Left kidney (tissue), 1 donor: ENCODE measurements at regions not wholly inside any gene's neighbourhood (a gene's known extent, or its start where the extent isn't known, plus 50 kb on each side); places are given as distances from the start of the nearest gene placed in this dataset.

Experiments used
- DNase-seq: peaks from one replicate; pipeline ENCODE4 v3.0.0-alpha.2; 2013

DNA sequence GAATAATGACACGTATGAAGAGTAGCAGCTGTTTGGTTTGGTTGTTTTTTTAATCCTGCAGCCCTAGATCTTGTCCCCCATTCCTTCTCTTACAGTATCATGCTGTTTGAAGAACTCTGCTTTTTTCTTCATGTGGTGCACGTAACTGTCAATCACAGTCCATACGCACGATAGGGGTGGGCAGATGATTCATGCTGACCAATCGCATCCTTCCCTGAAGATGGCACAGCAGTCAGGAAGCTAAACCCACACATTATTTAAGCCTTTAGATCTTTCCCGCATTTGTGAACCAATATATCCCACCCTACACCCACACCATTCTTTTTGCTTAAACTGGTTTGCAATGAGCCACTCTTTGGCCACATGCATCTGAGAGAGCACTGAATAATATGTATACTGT is 158.9 kb upstream of the PLEKHA5 start:
- no peak for DNase-seq

DNA sequence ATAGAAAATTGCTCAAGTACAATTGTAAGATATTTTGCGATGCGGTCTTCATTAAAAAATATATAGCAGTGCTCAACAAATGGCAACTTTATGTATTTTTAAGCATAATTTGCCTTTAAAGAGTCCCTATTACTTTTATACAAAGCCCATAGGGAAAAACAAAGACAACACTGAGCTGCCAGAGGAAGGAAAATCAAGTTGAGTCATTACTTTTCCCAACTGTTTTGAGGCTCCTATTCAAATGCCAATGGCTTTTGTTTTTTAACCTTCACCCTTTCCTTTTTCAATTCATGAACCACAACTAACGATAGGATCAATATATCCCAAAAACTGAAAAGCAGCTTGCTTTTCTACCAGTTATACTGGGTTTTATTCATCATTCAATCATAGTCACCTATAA is 157.6 kb upstream of the PLEKHA5 start:
- DNase-seq, result no peak

GRCh38 chr12:18975933-18976332 is 153.6 kb upstream of the PLEKHA5 start:
- DNase-seq, result no peak

DNA sequence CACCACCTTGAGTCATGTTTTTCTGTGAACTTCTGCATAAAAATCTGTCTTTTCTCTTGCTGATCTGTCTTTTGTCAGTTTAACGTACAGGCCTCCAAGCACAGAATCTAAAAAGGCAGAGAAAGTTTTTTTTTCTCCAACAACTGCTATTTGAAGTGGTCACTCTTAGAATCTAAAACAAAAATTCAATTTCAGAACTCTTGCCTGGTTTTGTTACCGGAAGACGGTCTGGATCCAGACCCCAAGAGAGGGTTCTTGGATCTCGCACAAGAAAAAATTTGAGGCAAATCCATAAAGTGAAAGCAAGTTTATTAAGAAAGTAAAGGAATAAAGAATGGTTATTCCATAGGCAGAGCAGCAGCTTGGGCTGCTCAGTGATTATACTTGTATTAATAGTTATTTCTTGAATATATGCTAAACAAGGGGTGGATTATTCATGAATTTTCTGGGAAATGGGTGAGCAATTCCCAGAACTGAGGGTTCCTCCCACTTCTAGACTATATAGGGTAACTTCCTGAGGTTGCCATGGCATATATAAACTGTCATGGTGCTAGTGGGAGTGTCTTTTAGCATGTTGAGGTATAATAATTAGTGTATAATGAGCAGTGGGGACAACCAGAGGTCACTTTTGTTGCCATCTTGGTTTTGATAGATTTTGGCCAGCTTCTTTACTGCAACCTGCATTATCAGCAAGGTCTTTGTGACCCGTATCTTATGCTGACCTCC is 150.0 kb upstream of the PLEKHA5 start:
- no peak for DNase-seq

GRCh38 chr12:18981732-18982131 is 147.8 kb upstream of the PLEKHA5 start:
- DNase-seq, result no peak

DNA sequence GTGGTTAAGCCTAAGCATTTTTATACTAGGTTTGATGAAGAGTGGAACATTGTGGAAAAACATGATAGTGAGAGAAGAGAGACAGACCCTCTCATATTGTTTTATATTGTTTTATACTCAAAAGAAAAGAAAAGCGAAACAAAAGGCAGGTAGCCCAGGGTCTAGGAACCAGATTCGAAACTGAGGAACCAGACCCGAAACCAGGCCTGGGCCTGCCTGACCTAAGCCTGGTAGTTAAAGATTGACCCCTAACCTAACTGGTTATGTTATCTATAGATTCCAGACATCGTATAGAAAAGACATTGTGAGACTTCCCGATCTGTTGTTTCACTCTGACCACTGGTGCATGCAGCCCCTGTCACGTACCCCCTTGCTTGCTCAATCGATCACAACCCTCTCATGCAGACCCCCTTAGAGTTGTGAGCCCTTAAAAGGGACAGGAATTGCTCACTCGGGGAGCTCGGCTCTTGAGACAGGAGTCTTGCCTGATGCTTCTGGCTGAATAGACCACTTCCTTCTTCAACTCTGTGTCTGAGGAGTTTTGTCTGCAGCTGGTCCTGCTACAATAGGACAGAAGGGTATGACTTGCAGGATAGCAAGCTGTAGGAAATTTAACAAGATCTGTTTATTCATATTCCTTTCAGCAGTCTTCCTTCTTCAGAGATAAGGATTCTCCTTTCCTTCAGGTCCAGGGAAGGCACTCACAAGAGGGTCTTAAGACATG is 147.1 kb upstream of the PLEKHA5 start:
- DNase-seq, result no peak

GRCh38 chr12:18983854-18984253 is 145.7 kb upstream of the PLEKHA5 start:
- DNase-seq, result no peak

DNA sequence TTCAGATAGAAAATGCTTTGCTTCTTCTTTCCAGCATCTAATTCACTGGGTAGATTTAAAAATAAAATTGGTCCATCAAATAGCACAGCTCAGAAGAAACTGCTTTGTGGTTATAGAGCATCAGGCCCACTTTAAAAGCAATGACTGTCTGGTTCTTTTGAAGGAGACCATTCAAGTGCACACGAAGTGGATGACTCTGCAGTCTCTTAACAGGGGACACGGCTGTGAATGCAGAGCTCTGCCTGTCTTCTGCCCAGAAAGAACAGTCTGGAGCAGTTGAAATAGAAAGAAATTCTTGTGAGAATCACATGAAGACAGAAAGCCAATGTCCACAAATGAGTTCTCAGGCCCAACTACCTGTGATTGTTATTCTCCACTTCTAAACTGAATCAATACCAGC is 138.7 kb upstream of the PLEKHA5 start:
- DNase-seq, result no peak

DNA sequence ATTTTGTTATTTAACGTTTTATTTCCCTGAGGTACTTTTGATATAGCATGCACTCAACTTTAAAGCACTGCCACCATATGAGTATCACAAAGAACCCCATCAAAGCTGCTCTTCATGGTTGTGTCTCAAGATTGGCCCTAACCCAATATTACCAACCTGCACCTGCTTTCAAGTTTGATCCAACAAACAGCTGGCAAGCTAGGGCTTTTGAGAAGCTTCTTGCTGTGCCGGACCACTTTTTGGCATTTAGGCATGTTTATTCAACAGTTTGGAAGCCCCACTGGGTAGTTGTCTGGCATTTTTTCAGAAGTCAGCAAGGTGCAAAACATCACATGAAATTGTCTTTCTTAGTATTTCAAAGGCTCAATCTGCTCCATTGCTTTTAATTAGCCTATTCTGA is 137.2 kb upstream of the PLEKHA5 start:
- DNase-seq, result no peak

DNA sequence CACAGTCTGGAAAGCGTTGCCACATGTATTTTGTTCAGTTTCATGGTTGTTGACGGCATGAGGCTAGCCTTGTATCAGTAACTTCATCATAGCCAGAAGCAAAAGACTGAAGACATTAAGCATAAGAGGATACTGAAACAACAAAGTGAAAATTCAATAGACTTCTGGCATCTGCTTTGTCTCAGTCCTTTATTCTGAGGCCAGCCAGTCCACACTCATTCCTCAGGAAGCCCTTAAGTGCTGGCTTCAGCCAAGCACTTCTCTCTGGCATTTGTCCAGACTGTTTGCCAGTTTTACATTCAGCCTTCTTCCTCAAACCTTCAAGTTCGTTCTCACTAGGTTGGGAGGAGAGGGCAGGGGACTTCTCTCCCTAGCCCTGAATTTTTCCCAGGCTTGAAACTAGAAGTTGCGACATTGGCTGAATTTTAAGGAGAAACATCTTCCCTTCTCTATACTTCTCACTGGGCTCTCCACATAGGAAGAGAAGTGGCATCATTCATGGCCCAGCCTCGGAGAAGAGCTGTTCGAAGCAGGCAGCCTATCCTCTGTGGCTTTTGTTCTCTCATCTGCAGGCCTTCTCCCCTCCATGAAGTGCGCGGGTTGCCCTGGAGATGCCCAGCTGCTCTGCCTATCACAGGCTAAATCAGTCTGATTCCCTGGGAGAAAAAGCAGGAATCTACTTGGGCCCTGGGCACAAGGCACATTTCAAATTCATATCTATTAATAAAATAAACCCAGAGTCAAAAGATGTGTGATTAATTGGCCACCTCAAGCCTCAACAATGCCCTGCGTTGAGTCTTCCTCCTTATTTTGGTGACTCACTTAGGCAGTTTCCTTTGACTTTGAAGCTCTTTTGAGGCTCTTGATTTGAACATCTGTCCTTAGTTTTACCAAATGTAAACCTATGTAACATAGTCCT is 130.9 kb upstream of the PLEKHA5 start:
- no peak for DNase-seq

GRCh38 chr12:19000836-19001235 is 128.7 kb upstream of the PLEKHA5 start:
- DNase-seq, result no peak

GRCh38 chr12:19002216-19002615 is 127.3 kb upstream of the PLEKHA5 start:
- DNase-seq, result no peak

DNA sequence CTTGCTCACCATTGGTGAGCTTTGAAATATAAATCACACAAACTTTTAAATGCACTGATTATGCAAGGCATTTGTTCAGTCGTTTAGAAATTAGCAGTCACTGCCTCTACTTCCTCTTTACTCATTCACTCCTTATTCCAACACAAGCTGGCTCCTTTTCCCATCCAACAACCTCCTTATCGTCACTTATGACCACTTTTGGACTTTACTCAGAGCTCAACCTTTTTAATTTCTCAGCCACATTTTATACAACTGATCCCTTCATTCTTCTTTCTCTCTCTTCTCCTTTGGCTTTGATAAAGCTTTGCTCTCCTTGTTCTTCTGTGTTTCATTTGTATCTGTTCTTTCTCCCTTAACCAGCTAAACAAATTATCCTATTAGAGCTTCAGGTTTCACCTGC is 126.4 kb upstream of the PLEKHA5 start:
- no peak for DNase-seq

DNA sequence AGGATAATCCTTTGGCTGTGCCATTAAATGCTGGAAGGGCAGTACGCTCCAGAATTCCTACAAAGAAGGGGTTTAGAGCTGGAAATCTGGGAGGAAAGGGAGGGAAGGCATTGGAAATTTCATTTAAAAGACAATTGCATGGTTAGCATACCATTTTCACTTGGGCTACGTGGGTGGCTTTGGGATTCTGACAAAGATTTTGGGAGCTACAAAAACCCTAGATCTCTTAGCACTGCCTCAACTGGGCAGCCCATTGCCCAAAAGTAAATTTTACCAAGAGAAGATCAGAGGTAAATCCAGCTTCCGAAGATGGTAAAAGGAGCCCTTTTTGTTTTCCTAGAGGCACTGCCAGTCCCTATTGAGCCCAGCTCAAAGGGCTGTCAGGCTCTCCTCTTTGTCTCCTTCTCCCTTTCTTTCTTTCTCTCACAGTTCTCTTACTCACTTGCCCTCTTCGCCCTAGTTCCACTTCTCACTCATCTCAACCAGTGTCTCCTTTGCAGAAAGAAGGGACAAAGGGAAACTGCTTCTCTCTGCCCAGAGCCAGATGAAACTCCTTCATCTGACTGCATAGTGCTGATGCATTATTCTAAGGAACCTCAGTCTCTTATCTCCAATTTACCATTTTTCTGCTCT is 125.4 kb upstream of the PLEKHA5 start:
- DNase-seq, result no peak

- no peak for DNase-seq
Observed at GRCh38 chr12:19005257-19005801, 124.2 kb upstream of the PLEKHA5 start.

DNA sequence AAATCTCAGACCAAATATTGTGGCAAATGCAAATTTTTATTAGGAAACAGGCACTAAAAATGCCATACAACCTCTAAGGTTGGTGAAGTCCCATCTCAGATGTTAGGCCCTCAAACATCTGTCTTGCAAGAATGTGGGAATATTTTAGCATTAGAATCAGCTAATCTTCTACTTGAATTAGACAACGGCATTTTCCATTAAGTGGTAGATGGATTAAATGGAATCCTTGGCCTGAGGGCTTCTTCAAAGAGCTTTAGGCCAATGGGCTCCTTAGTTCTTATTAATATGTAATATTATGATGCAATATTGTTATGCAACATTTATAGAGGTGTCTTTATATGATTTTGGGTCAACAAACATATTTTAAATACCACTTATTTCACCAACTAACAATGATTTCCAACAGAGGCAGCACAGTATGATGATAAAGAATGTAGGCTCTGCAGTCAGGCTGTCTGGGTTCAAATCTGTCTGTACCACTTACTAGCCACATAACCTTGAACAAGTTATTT is 122.9 kb upstream of the PLEKHA5 start:
- DNase-seq, result no peak

DNA sequence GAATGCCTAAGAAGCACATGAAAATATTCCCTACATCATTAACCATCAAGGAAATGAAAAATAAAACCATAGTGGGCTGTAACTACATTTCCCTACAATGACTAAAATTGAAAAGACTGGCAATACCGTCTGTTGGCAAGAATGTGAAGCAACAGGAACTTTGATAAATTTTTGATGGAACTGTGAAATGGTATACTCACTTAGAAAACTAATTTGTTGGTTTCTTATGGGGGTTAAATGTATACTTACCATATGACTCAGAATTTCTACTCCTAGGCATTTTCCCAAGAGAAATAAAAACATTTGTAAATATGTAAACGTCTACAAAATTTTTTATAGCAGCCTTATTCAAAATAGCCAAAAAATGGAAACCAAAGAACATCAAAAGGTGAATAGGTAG is 121.4 kb upstream of the PLEKHA5 start:
- DNase-seq, result no peak

GRCh38 chr12:19010087-19010486 is 119.4 kb upstream of the PLEKHA5 start:
- DNase-seq, result no peak

- no peak for DNase-seq
Observed at GRCh38 chr12:19010726-19011125, 118.8 kb upstream of the PLEKHA5 start.

- DNase-seq, result no peak
Observed at GRCh38 chr12:19012965-19013364, 116.6 kb upstream of the PLEKHA5 start.

DNA sequence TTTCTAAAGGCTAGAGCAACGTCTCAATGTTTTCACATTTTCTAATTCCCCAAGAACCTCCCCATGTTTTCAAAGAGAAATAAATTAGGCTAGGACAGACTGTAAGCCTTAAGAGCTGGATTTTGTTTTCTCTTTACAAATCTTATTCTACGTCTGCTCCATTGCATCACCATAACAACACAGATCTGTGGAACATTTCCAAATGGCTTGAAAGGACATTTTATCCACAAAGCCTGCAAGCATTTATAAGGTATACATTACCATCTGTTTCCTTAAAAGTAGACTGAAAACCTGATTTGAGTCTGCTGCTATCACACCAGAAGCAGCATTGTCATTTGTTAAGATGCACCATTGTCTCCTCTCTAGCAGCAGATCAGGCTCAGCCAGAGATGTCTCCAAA is 115.3 kb upstream of the PLEKHA5 start:
- peak; percentile 19 for DNase-seq

GRCh38 chr12:19015285-19015684 is 114.2 kb upstream of the PLEKHA5 start:
- no peak for DNase-seq
